Endodermal cell (in vitro differentiated cells): ENCODE measurements at regions not wholly inside any gene's neighbourhood (a gene's known extent, or its start where the extent isn't known, plus 50 kb on each side); places are given as distances from the start of the nearest gene placed in this dataset.

Source experiments
- DNase-seq: peaks from one replicate; pipeline ENCODE4 v3.0.0-alpha.2; 2017
- H3K27ac ChIP-seq: 2 replicates; pipeline ENCODE4 v1.5.1; 2013; ENCODE audit warnings: mild to moderate bottlenecking, low read depth, low read length, moderate library complexity
- H3K27me3 ChIP-seq: 2 replicates; pipeline ENCODE4 v1.6.1; 2013; ENCODE audit warnings: mild to moderate bottlenecking, low read length, moderate library complexity; ENCODE audit not compliant: insufficient read depth, control insufficient read depth, poor library complexity, severe bottlenecking
- H3K36me3 ChIP-seq: 2 replicates; pipeline ENCODE4 v1.7.0; 2013; ENCODE audit warnings: mild to moderate bottlenecking, low read length, moderate library complexity; ENCODE audit not compliant: control insufficient read depth, insufficient read depth
- H3K4me1 ChIP-seq: one replicate; pipeline ENCODE4 v1.7.0; 2013; ENCODE audit warnings: low read length; ENCODE audit not compliant: control insufficient read depth, insufficient read depth
- H3K4me3 ChIP-seq: 2 replicates; pipeline ENCODE4 v1.5.1; 2013; ENCODE audit warnings: mild to moderate bottlenecking, low read length, moderate library complexity
- H3K9ac ChIP-seq: 2 replicates; pipeline ENCODE4 v1.6.1; 2013; ENCODE audit warnings: mild to moderate bottlenecking, low read length, moderate library complexity; ENCODE audit not compliant: poor library complexity, severe bottlenecking; ENCODE audit errors: extremely low read depth
- H3K9me3 ChIP-seq: 2 replicates; pipeline ENCODE4 v1.6.1; 2013; ENCODE audit warnings: mild to moderate bottlenecking, low read length, moderate library complexity; ENCODE audit not compliant: control insufficient read depth
- H3K27ac Mint-ChIP-seq: 2 replicates; pipeline ENCODE4 v1.8.0; 2020; ENCODE audit warnings: mixed read lengths
- H3K27me3 Mint-ChIP-seq: 2 replicates; pipeline ENCODE4 v1.8.0; 2021; ENCODE audit warnings: mild to moderate bottlenecking, mixed read lengths; ENCODE audit not compliant: insufficient read depth
- H3K36me3 Mint-ChIP-seq: 2 replicates; pipeline ENCODE4 v1.8.0; 2020; ENCODE audit warnings: low read depth, mixed read lengths
- H3K4me1 Mint-ChIP-seq: 2 replicates; pipeline ENCODE4 v1.8.0; 2020; ENCODE audit warnings: mixed read lengths
- H3K4me3 Mint-ChIP-seq: 2 replicates; pipeline ENCODE4 v1.8.0; 2020; ENCODE audit warnings: mild to moderate bottlenecking, moderate library complexity, mixed read lengths
- H3K9me3 Mint-ChIP-seq: 2 replicates; pipeline ENCODE4 v1.8.0; 2020; ENCODE audit warnings: mild to moderate bottlenecking, mixed read lengths
- WGBS, 2 experiments: methylation state at CpG; one replicate each; pipeline versions ENCODE4 v1.1.5 to v1.1.7; 2013; ENCODE audit warnings: missing lambda C conversion rate in 2 of 2, mixed read lengths in 1 of 2; ENCODE audit not compliant: insufficient coverage in 1 of 2, insufficient read length in 1 of 2; 5-methylcytosine and 5-hydroxymethylcytosine counted together
- TF ChIP-seq, protein P1 (sequence below): fragments of 200-600 bp; sonication (generic); conservative IDR thresholded peaks from 2 replicates; pipeline ENCODE4 v1.5.0; 2021; ENCODE audit warnings: antibody characterized with exemption, mild to moderate bottlenecking

GRCh38 chr6:8269872-8270454 is 165.4 kb downstream of the SLC35B3 start:
- H3K27ac Mint-ChIP-seq, result no peak overlapping the region
- Histone ChIP-seq H3K36me3 (no peaks in the 10 kb centered on the region), H3K4me3 (no peak overlapping the region), H3K27me3 (no peaks in the 10 kb centered on the region), H3K4me1 (no peaks in the 10 kb centered on the region), H3K9ac (no peak overlapping the region), H3K9me3 (no peaks in the 10 kb centered on the region), H3K27ac (no peak overlapping the region)
- H3K4me3 Mint-ChIP-seq, result no peak overlapping the region
- no peaks in the 10 kb centered on the region for H3K36me3 Mint-ChIP-seq
- TF ChIP-seq, protein P1, sequence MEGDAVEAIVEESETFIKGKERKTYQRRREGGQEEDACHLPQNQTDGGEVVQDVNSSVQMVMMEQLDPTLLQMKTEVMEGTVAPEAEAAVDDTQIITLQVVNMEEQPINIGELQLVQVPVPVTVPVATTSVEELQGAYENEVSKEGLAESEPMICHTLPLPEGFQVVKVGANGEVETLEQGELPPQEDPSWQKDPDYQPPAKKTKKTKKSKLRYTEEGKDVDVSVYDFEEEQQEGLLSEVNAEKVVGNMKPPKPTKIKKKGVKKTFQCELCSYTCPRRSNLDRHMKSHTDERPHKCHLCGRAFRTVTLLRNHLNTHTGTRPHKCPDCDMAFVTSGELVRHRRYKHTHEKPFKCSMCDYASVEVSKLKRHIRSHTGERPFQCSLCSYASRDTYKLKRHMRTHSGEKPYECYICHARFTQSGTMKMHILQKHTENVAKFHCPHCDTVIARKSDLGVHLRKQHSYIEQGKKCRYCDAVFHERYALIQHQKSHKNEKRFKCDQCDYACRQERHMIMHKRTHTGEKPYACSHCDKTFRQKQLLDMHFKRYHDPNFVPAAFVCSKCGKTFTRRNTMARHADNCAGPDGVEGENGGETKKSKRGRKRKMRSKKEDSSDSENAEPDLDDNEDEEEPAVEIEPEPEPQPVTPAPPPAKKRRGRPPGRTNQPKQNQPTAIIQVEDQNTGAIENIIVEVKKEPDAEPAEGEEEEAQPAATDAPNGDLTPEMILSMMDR, result no peak
- no peak for DNase-seq
- peaks cover 4% of the 10 kb centered on the region for H3K27me3 Mint-ChIP-seq
- no peaks in the 10 kb centered on the region for H3K4me1 Mint-ChIP-seq
- no peaks in the 10 kb centered on the region for H3K9me3 Mint-ChIP-seq
- WGBS, 2 experiments, result 73 to 93% methylated on average over 2 of the region's 2 CpGs

GRCh38 chr6:8269094-8269493 is 166.3 kb downstream of the SLC35B3 start:
- Histone ChIP-seq H3K4me1 (no peaks in the 10 kb centered on the region), H3K9me3 (no peaks in the 10 kb centered on the region), H3K27ac (no peak overlapping the region), H3K27me3 (no peaks in the 10 kb centered on the region), H3K36me3 (no peaks in the 10 kb centered on the region), H3K4me3 (no peak overlapping the region), H3K9ac (no peak overlapping the region)
- no peak for DNase-seq
- Mint-ChIP-seq H3K4me3 (no peak overlapping the region), H3K4me1 (no peaks in the 10 kb centered on the region), H3K9me3 (no peaks in the 10 kb centered on the region), H3K27me3 (peaks cover 4% of the 10 kb centered on the region), H3K36me3 (no peaks in the 10 kb centered on the region), H3K27ac (no peak overlapping the region)
- TF ChIP-seq, protein P1, result no peak
- WGBS, 2 experiments, result 48% methylated on average over 2 of the region's 2 CpGs; no CpG with 5 or more reads in 1 of the 2 experiments

DNA sequence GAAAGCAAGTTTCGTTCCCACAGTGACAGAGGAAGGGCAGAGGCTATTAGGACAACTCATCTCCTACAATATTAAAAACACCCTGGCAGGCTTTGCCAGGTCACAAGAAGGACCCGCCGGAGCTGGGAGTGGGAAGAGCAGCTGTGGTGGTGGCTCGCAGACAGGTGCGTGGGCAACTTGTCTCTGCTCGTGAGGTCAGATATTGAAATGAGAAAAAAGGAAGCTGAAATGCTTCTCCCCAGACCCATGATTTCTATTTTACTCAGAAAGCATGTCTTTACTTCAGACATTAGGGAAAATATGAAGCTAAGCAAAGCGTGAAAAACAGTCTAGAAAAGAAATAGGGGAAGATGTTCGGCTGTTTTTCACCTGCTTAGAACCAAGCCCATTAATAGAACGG is 166.3 kb upstream of the EEF1E1 start:
- H3K27me3 Mint-ChIP-seq, result peaks cover 4% of the 10 kb centered on the region

More for the DNA sequence above, 166.3 kb upstream of the EEF1E1 start:
- TF ChIP-seq, protein P1, result no peak
- Histone ChIP-seq H3K27me3 (no peaks in the 10 kb centered on the region), H3K36me3 (no peaks in the 10 kb centered on the region), H3K4me3 (no peak overlapping the region), H3K4me1 (no peaks in the 10 kb centered on the region), H3K9me3 (no peaks in the 10 kb centered on the region), H3K27ac (no peak overlapping the region), H3K9ac (no peak overlapping the region)
- H3K9me3 Mint-ChIP-seq, result no peaks in the 10 kb centered on the region
- DNase-seq, result no peak
- 86 to 100% methylated on average over 1 to 9 of the region's 9 CpGs for whole genome bisulfite sequencing, 2 experiments
- H3K36me3 Mint-ChIP-seq, result no peaks in the 10 kb centered on the region
- H3K4me3 Mint-ChIP-seq, result no peak overlapping the region
- H3K4me1 Mint-ChIP-seq, result no peaks in the 10 kb centered on the region
- no peak overlapping the region for H3K27ac Mint-ChIP-seq
